ENCODE measurements at regions not wholly inside any gene's neighbourhood (a gene's known extent, or its start where the extent isn't known, plus 50 kb on each side); places are given as distances from the start of the nearest gene placed in this dataset.

GRCh38 chr9:14441115-14441514 is 127.2 kb upstream of the NFIB start:
- Histone ChIP-seq H4K20me1 (ENCODE audit: insufficient read depth) (no peaks in the 10 kb centered on the region), H3K79me2 (ENCODE audit: insufficient read depth, low read length) (no peaks in the 10 kb centered on the region), H2AFZ (ENCODE audit: low read depth, low read length, poor library complexity, severe bottlenecking) (no peak overlapping the region), H3K9me3 (ENCODE audit: control insufficient read depth in 1 of 2, insufficient read depth in 1 of 2, low read depth in 1 of 2, low read length in 2 of 2) (no peaks in the 10 kb centered on the region), H3K4me2 (ENCODE audit: low read length) (no peak overlapping the region), H3K9me2 (ENCODE audit: insufficient read depth) (no peaks in the 10 kb centered on the region), H3K9ac (ENCODE audit: low read length) (no peak overlapping the region), H3K27me3 (ENCODE audit: insufficient read depth, low read length) (no peaks in the 10 kb centered on the region), H3K4me3 (replicated peaks in 1 of 2; ENCODE audit: low read depth in 1 of 2, low read length in 2 of 2) (no peak overlapping the region), H3K4me1 (ENCODE audit: control insufficient read depth in 1 of 2, insufficient read depth in 2 of 2, low read length in 2 of 2) (no peaks in the 10 kb centered on the region), H3K36me3 (ENCODE audit: control insufficient read depth in 1 of 2, insufficient read depth in 2 of 2, low read length in 2 of 2) (no peaks in the 10 kb centered on the region), H3K27ac (ENCODE audit: low read depth, low read length) (no peak overlapping the region)
- RAD21 ChIA-PET (ENCODE audit: low non-redundant PET in 1 of 2, low total read pairs in 2 of 2, uncharacterized antibody in 2 of 2, unreplicated experiment in 2 of 2) = no interaction called here
- intact Hi-C loops (cut with micrococcal nuclease) = no loop called here
- POLR2A ChIA-PET = no interaction called here
- ATAC-seq (no peak), DNase-seq (ENCODE audit: low read depth, low spot score) (no peak)
- CTCF ChIA-PET = interaction anchor here (0.7 to 2.3 kb wide), 4 partner anchors 327 to 1405 kb away, joined by 4 to 22 read pairs (median 10); no protein-coding TSS in a partner anchor
- no peak for TF ChIP-seq ELF1 (IDR thresholded peaks at IDR 0.05; ENCODE audit: borderline replicate concordance, low read depth)
- TF ChIP-seq EGR1 (IDR thresholded peaks at IDR 0.05; ENCODE audit: low read depth) = no peak
- TF ChIP-seq JUND (IDR thresholded peaks at IDR 0.05) = no peak
- no peak for TF ChIP-seq SRF (IDR thresholded peaks at IDR 0.05; ENCODE audit: low read depth)
- TF ChIP-seq, protein P1, sequence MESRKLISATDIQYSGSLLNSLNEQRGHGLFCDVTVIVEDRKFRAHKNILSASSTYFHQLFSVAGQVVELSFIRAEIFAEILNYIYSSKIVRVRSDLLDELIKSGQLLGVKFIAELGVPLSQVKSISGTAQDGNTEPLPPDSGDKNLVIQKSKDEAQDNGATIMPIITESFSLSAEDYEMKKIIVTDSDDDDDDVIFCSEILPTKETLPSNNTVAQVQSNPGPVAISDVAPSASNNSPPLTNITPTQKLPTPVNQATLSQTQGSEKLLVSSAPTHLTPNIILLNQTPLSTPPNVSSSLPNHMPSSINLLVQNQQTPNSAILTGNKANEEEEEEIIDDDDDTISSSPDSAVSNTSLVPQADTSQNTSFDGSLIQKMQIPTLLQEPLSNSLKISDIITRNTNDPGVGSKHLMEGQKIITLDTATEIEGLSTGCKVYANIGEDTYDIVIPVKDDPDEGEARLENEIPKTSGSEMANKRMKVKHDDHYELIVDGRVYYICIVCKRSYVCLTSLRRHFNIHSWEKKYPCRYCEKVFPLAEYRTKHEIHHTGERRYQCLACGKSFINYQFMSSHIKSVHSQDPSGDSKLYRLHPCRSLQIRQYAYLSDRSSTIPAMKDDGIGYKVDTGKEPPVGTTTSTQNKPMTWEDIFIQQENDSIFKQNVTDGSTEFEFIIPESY (IDR thresholded peaks at IDR 0.05; ENCODE audit: extremely low read depth, insufficient replicate concordance, low read length) = no peak
- BruUV-seq (replicated peaks) = no TSS peak

DNA sequence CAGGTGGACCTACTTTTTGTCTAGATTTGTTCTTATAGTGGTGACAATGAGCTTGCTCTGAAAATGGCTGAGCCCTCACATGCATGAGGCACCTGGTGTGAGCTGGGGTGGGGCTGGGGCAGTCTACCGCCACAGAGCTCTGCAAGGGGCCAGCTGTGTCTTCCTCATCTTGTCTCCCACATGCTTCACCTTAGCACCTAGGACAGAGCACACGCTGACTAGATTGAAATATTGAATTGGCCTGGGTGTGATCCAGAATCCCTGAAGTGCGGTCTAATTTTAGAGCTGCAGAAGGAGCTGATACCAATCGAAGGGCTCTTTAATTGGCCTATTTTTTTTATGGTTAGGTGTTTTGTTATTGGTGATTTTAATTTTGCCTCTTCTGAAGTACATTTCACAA is 126.1 kb upstream of the NFIB start:
- no peak overlapping the region for H3K4me2 ChIP-seq (ENCODE audit: low read length)
- H3K79me2 ChIP-seq (ENCODE audit: insufficient read depth, low read length) = no peaks in the 10 kb centered on the region
- CTCF ChIA-PET = no interaction called here
- no peak for DNase-seq (ENCODE audit: low read depth, low spot score)
- H2AFZ ChIP-seq (ENCODE audit: low read depth, low read length, poor library complexity, severe bottlenecking) = no peak overlapping the region
- H4K20me1 ChIP-seq (ENCODE audit: insufficient read depth) = no peaks in the 10 kb centered on the region
- H3K9me2 ChIP-seq (ENCODE audit: insufficient read depth) = no peaks in the 10 kb centered on the region
- no peak overlapping the region for H3K4me3 ChIP-seq (replicated peaks in 1 of 2; ENCODE audit: low read depth in 1 of 2, low read length in 2 of 2)
- H3K27ac ChIP-seq (ENCODE audit: low read depth, low read length) = no peak overlapping the region
- no peak overlapping the region for H3K9ac ChIP-seq (ENCODE audit: low read length)
- H3K9me3 ChIP-seq (ENCODE audit: control insufficient read depth in 1 of 2, insufficient read depth in 1 of 2, low read depth in 1 of 2, low read length in 2 of 2) = no peaks in the 10 kb centered on the region
- RAD21 ChIA-PET (ENCODE audit: low non-redundant PET in 1 of 2, low total read pairs in 2 of 2, uncharacterized antibody in 2 of 2, unreplicated experiment in 2 of 2) = no interaction called here
- no peak for ATAC-seq
- BruUV-seq (replicated peaks) = no TSS peak
- H3K27me3 ChIP-seq (ENCODE audit: insufficient read depth, low read length) = 0 out of 2 replicates have a peak, but pooled peaks cover 2% of the 10 kb centered on the region
- intact Hi-C loops (cut with micrococcal nuclease) = no loop called here
- POLR2A ChIA-PET = no interaction called here
- no peaks in the 10 kb centered on the region for H3K4me1 ChIP-seq (ENCODE audit: control insufficient read depth in 1 of 2, insufficient read depth in 2 of 2, low read length in 2 of 2)
- H3K36me3 ChIP-seq (ENCODE audit: control insufficient read depth in 1 of 2, insufficient read depth in 2 of 2, low read length in 2 of 2) = no peaks in the 10 kb centered on the region
- no peak for TF ChIP-seq EZH2phosphoT487 (IDR thresholded peaks at IDR 0.05; ENCODE audit: borderline replicate concordance)
- no peak for TF ChIP-seq EZH2 (IDR thresholded peaks at IDR 0.05)
- no peak for TF ChIP-seq JUND (IDR thresholded peaks at IDR 0.05)
- TF ChIP-seq REST (IDR thresholded peaks at IDR 0.05; ENCODE audit: low read depth) = no peak
- TF ChIP-seq SIN3A (IDR thresholded peaks at IDR 0.05; ENCODE audit: low read depth) = no peak
- TF ChIP-seq, protein P2, sequence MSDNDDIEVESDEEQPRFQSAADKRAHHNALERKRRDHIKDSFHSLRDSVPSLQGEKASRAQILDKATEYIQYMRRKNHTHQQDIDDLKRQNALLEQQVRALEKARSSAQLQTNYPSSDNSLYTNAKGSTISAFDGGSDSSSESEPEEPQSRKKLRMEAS (IDR thresholded peaks at IDR 0.05) = no peak
- TF ChIP-seq SRF (IDR thresholded peaks at IDR 0.05; ENCODE audit: low read depth) = no peak
- TF ChIP-seq ELF1 (IDR thresholded peaks at IDR 0.05; ENCODE audit: borderline replicate concordance, low read depth) = no peak
- TF ChIP-seq POLR2AphosphoS5 (IDR thresholded peaks at IDR 0.05; ENCODE audit: low read depth, low read length) = no peak
- TF ChIP-seq, protein P1 (IDR thresholded peaks at IDR 0.05; ENCODE audit: extremely low read depth, insufficient replicate concordance, low read length) = no peak
- no peak for TF ChIP-seq RAD21 (IDR thresholded peaks at IDR 0.05; ENCODE audit: low read depth)

Data from HCT116 (cell line).